ENCODE measurements at regions not wholly inside any gene's neighbourhood (a gene's known extent, or its start where the extent isn't known, plus 50 kb on each side); places are given as distances from the start of the nearest gene placed in this dataset.

DNA sequence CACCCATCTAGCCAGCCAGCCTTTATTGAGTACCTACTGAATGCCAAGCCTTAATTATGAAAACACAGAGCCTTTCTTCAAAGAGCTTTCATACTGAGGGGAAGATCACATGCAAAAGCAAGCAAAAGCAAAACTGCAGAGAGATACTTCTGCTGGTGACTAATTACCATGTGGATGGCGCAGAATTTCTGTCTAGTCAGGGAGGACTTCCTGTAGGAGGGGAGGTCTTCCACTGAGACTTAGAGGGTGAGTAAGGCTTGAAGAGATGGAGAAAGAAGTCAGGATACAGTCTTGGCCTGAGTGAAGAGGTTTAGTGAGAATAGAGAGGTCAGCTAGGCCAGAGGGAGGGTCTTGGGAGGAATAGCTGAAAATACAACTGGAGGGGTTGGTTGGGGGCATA, 53.9 kb upstream of the CCL2 start:
- ATAC-seq: no peak
- Histone ChIP-seq H3K4me3 (no peak overlapping the region), H3K36me3 (ENCODE audit: low read depth) (no peaks in the 10 kb centered on the region), H3K9me3 (no peaks in the 10 kb centered on the region), H3K4me1 (ENCODE audit: low read depth) (no peaks in the 10 kb centered on the region)
- intact Hi-C loops (cut with DNase I, micrococcal nuclease): loop anchor here (10.0 kb wide), 1 partner anchor 104 kb away; no protein-coding TSS in a partner anchor
- TF ChIP-seq, protein P1, sequence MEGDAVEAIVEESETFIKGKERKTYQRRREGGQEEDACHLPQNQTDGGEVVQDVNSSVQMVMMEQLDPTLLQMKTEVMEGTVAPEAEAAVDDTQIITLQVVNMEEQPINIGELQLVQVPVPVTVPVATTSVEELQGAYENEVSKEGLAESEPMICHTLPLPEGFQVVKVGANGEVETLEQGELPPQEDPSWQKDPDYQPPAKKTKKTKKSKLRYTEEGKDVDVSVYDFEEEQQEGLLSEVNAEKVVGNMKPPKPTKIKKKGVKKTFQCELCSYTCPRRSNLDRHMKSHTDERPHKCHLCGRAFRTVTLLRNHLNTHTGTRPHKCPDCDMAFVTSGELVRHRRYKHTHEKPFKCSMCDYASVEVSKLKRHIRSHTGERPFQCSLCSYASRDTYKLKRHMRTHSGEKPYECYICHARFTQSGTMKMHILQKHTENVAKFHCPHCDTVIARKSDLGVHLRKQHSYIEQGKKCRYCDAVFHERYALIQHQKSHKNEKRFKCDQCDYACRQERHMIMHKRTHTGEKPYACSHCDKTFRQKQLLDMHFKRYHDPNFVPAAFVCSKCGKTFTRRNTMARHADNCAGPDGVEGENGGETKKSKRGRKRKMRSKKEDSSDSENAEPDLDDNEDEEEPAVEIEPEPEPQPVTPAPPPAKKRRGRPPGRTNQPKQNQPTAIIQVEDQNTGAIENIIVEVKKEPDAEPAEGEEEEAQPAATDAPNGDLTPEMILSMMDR (IDR thresholded peaks at IDR 0.05): no peak
- DNase-seq: no peak

DNA sequence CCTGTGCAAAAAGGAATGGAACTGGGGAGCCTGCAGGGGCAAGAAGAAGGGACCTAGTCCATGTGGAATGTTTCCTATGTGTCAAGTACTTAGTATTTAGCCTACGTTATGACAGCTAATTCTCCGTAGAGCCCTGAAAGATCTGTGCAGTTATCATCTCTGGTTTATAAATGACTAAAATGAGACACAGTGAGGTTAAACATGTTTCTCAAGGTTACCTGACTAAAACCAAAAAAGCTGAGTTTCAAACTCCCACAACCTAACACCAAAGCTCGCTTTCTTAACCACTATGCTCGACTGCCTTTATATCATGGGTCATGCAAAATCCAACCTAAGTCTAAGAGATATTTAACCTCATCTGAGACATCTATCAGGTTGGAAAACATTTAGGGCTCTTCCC, 53.3 kb upstream of the CCL2 start:
- no peak for ATAC-seq

DNA sequence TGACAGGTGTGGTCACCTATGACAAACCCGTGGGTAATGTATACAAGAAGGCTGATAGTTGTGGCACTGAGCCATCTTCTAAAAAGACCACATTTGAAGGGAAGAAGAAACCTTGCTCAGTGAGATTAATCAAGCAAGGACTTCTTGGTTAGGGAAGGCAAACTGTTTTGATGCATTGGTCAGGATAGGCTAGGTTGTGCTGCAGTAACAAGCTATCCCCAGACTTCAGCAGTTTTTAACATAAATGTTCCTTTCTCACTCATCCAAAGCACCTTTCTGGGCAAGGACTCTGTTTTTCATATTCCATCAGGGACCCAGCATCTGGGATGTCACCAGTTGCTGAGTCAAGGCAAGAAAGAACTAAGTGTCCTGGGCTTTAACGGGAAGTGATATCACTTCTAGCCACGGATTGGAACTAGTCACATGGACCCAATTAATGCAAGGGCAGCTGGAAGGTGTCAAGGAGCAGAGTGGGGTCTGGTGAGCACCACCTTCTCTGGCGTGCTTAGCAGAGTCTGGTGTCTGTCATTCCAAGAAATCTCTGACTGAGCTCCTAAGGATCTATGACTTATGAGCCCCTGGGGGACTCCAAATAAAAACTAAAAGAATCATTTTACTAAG, 52.0 kb upstream of the CCL2 start:
- no peak for ATAC-seq
- intact Hi-C loops (cut with DNase I, micrococcal nuclease): loop anchor here (10.0 kb wide), 1 partner anchor 102 kb away; no protein-coding TSS in a partner anchor

More for the DNA sequence above, 53.3 kb upstream of the CCL2 start:
- Histone ChIP-seq H3K36me3 (ENCODE audit: low read depth) (no peaks in the 10 kb centered on the region), H3K4me3 (no peak overlapping the region), H3K4me1 (ENCODE audit: low read depth) (no peaks in the 10 kb centered on the region), H3K9me3 (no peaks in the 10 kb centered on the region)
- intact Hi-C loops (cut with DNase I, micrococcal nuclease): loop anchor here (10.0 kb wide), 1 partner anchor 103 kb away; no protein-coding TSS in a partner anchor
- TF ChIP-seq, protein P1 (IDR thresholded peaks at IDR 0.05): no peak
- DNase-seq: no peak

DNA sequence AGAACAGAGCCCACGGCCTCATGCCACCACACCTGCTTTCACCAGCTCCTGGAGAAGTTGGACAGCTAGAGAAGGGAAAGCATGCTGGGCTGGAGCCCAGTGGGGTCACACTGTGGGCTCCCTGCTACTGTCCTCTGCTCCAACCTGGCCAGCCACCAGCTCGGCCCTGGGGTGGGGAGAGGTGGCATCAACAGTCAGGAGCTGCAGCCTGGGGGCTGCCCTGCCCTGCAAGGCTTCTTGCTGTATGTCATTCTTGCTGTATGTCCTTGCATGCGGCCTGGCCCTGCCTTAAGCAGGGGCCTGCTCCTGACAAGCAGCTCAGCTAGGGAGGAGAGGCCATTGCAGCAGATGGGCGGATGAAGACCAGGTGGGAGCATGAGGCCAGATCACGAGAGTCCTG, 50.7 kb upstream of the CCL2 start:
- intact Hi-C loops (cut with DNase I, micrococcal nuclease): loop anchor here (10.0 kb wide), 1 partner anchor 100 kb away; no protein-coding TSS in a partner anchor
- no peaks in the 10 kb centered on the region for H3K36me3 ChIP-seq (ENCODE audit: low read depth)
- no peak for ATAC-seq
- TF ChIP-seq, protein P1 (IDR thresholded peaks at IDR 0.05): no peak
- H3K9me3 ChIP-seq: no peaks in the 10 kb centered on the region
- no peaks in the 10 kb centered on the region for H3K4me1 ChIP-seq (ENCODE audit: low read depth)
- no peak for DNase-seq
- no peak overlapping the region for H3K4me3 ChIP-seq

More for the DNA sequence above, 52.0 kb upstream of the CCL2 start:
- TF ChIP-seq, protein P1 (IDR thresholded peaks at IDR 0.05): no peak
- no peak for DNase-seq
- no peaks in the 10 kb centered on the region for H3K36me3 ChIP-seq (ENCODE audit: low read depth)
- H3K9me3 ChIP-seq: no peaks in the 10 kb centered on the region
- no peak overlapping the region for H3K4me3 ChIP-seq
- H3K4me1 ChIP-seq (ENCODE audit: low read depth): no peaks in the 10 kb centered on the region
